ENCODE measurements at regions not wholly inside any gene's neighbourhood (a gene's known extent, or its start where the extent isn't known, plus 50 kb on each side); places are given as distances from the start of the nearest gene placed in this dataset.

GRCh38 chr2:176471949-176472348, 202.7 kb downstream of the MTX2 start:
- no peak for DNase-seq

- no peak for DNase-seq
Observed at GRCh38 chr2:176473177-176473576, 203.9 kb downstream of the MTX2 start.

GRCh38 chr2:176473851-176474250, 204.6 kb downstream of the MTX2 start:
- no peak for DNase-seq

GRCh38 chr2:176477336-176477735, 208.1 kb downstream of the MTX2 start:
- DNase-seq = no peak

GRCh38 chr2:176479961-176480360, 210.7 kb downstream of the MTX2 start:
- DNase-seq = no peak

GRCh38 chr2:176482107-176482506, 212.9 kb downstream of the MTX2 start:
- no peak for DNase-seq

- no peak for DNase-seq
Observed at GRCh38 chr2:176483476-176483875, 214.2 kb downstream of the MTX2 start.

- no peak for DNase-seq
Observed at GRCh38 chr2:176483901-176484568, 214.8 kb downstream of the MTX2 start.

- no peak for DNase-seq
Observed at GRCh38 chr2:176484838-176485237, 215.6 kb downstream of the MTX2 start.

- no peak for DNase-seq
Observed at GRCh38 chr2:176488431-176488830, 219.2 kb downstream of the MTX2 start.

- DNase-seq = no peak
Observed at GRCh38 chr2:176490061-176490861, 221.0 kb downstream of the MTX2 start.

GRCh38 chr2:176491172-176491904, 222.1 kb downstream of the MTX2 start:
- DNase-seq = no peak

- no peak for DNase-seq
Observed at GRCh38 chr2:176492583-176492982, 223.3 kb downstream of the MTX2 start.

GRCh38 chr2:176493226-176493825, 224.1 kb downstream of the MTX2 start:
- DNase-seq = no peak

GRCh38 chr2:176493909-176494308, 224.7 kb downstream of the MTX2 start:
- DNase-seq = no peak

GRCh38 chr2:176494949-176495353, 225.7 kb downstream of the MTX2 start:
- DNase-seq = no peak

- no peak for DNase-seq
Observed at GRCh38 chr2:176495826-176496225, 226.6 kb downstream of the MTX2 start.

- DNase-seq = no peak
Observed at GRCh38 chr2:176496761-176497160, 227.5 kb downstream of the MTX2 start.

GRCh38 chr2:176500901-176501300, 231.7 kb downstream of the MTX2 start:
- no peak for DNase-seq

- no peak for DNase-seq
Observed at GRCh38 chr2:176501617-176502016, 232.4 kb downstream of the MTX2 start.

- DNase-seq = no peak
Observed at GRCh38 chr2:176502619-176503018, 233.4 kb downstream of the MTX2 start.

GRCh38 chr2:176503776-176504175, 234.5 kb downstream of the MTX2 start:
- no peak for DNase-seq

GRCh38 chr2:176504440-176504839, 235.2 kb downstream of the MTX2 start:
- no peak for DNase-seq

Data from activated T-cell treated with anti-CD3 and anti-CD28 coated beads, Interleukin-2, amount 50 U/mL, for 1 hour (primary cell).